ENCODE measurements at regions not wholly inside any gene's neighbourhood (a gene's known extent, or its start where the extent isn't known, plus 50 kb on each side); places are given as distances from the start of the nearest gene placed in this dataset.
A peak's percentile ranks its signal among the peaks of the same experiment; 100 is the strongest.

- no peak for TF ChIP-seq CTCF (IDR thresholded peaks at IDR 0.05; ENCODE audit: insufficient read depth, low read length, severe bottlenecking)
- FAIRE-seq: no peak
- no peaks in the 10 kb centered on the region for H3K36me3 ChIP-seq (ENCODE audit: control insufficient read depth, insufficient read depth, low read length)
- no peak for DNase-seq (ENCODE audit: low read depth)
- no peak overlapping the region for H3K4me3 ChIP-seq (ENCODE audit: low read depth, low read length)
- peaks cover 11% of the 10 kb centered on the region for H3K27me3 ChIP-seq (ENCODE audit: control insufficient read depth, insufficient read depth, low read length)
Measured at GRCh38 chr5:171701100-171701541, 84.5 kb upstream of the SMIM23 start.

- DNase-seq (ENCODE audit: low read depth): no peak
- Histone ChIP-seq H3K27me3 (ENCODE audit: control insufficient read depth, insufficient read depth, low read length) (peaks cover 8% of the 10 kb centered on the region), H3K4me3 (ENCODE audit: low read depth, low read length) (no peak overlapping the region), H3K36me3 (ENCODE audit: control insufficient read depth, insufficient read depth, low read length) (no peaks in the 10 kb centered on the region)
- TF ChIP-seq CTCF (IDR thresholded peaks at IDR 0.05; ENCODE audit: insufficient read depth, low read length, severe bottlenecking): no peak
- FAIRE-seq: no peak
Measured at GRCh38 chr5:171702135-171702770, 83.4 kb upstream of the SMIM23 start.

- Histone ChIP-seq H3K36me3 (ENCODE audit: control insufficient read depth, insufficient read depth, low read length) (no peaks in the 10 kb centered on the region), H3K4me3 (ENCODE audit: low read depth, low read length) (no peak overlapping the region), H3K27me3 (ENCODE audit: control insufficient read depth, insufficient read depth, low read length) (peaks cover 8% of the 10 kb centered on the region)
- TF ChIP-seq CTCF (IDR thresholded peaks at IDR 0.05; ENCODE audit: insufficient read depth, low read length, severe bottlenecking): no peak
- no peak for DNase-seq (ENCODE audit: low read depth)
- peak; percentile 23 for FAIRE-seq
Measured at GRCh38 chr5:171703146-171703545, 82.5 kb upstream of the SMIM23 start.

GRCh38 chr5:171705036-171705435, 80.6 kb upstream of the SMIM23 start:
- TF ChIP-seq CTCF (IDR thresholded peaks at IDR 0.05; ENCODE audit: insufficient read depth, low read length, severe bottlenecking): no peak
- no peak overlapping the region for H3K4me3 ChIP-seq (ENCODE audit: low read depth, low read length)
- H3K36me3 ChIP-seq (ENCODE audit: control insufficient read depth, insufficient read depth, low read length): no peaks in the 10 kb centered on the region
- H3K27me3 ChIP-seq (ENCODE audit: control insufficient read depth, insufficient read depth, low read length): peaks cover 8% of the 10 kb centered on the region
- DNase-seq (ENCODE audit: low read depth) (no peak), FAIRE-seq (peak; percentile 81)

GRCh38 chr5:171705830-171706468, 79.7 kb upstream of the SMIM23 start:
- Histone ChIP-seq H3K27me3 (ENCODE audit: control insufficient read depth, insufficient read depth, low read length) (peaks cover 8% of the 10 kb centered on the region), H3K4me3 (ENCODE audit: low read depth, low read length) (no peak overlapping the region), H3K36me3 (ENCODE audit: control insufficient read depth, insufficient read depth, low read length) (no peaks in the 10 kb centered on the region)
- TF ChIP-seq CTCF (IDR thresholded peaks at IDR 0.05; ENCODE audit: insufficient read depth, low read length, severe bottlenecking): no peak
- no peak for DNase-seq (ENCODE audit: low read depth)
- FAIRE-seq: no peak

Data from bronchial epithelial cell (primary cell).